HG03025 (cell line): ENCODE measurements at regions not wholly inside any gene's neighbourhood (a gene's known extent, or its start where the extent isn't known, plus 50 kb on each side); places are given as distances from the start of the nearest gene placed in this dataset.

ENCODE experiments used
- ATAC-seq: cut with Tn5 transposase; IDR thresholded peaks from one replicate; pipeline ENCODE4 v1.9.1; 2021; ENCODE audit warnings: mild to moderate bottlenecking, moderate library complexity; ENCODE audit not compliant: unreplicated experiment, low FRiP score

- ATAC-seq: no peak
Measured at GRCh38 chr6:25010902-25011625, 75.3 kb upstream of the RIPOR2 start.

GRCh38 chr6:25012657-25013056 is 76.9 kb upstream of the RIPOR2 start:
- ATAC-seq: no peak

DNA sequence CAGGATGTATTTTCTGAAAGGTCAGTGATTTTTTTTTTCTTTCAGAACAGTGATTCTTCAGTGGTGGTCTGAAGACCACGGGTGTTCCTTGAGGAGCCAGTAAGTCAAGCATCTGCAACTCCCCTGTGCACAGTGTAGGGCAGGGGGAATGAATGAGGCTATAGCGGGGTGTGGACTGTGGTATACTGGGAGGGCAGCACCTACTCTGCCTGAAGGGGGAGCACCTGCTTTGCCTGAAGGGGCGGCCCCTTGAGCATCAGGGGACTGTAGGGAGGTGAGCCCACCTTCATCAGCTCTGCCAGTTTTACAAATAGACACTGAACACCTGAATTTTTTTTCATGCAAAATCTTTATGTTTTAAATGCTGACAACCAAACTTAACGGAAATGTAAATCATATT is 77.5 kb upstream of the RIPOR2 start:
- no peak for ATAC-seq

GRCh38 chr6:25014369-25014768 is 78.6 kb upstream of the RIPOR2 start:
- no peak for ATAC-seq

- ATAC-seq: no peak
Measured at GRCh38 chr6:25014791-25015560, 79.2 kb upstream of the RIPOR2 start.

DNA sequence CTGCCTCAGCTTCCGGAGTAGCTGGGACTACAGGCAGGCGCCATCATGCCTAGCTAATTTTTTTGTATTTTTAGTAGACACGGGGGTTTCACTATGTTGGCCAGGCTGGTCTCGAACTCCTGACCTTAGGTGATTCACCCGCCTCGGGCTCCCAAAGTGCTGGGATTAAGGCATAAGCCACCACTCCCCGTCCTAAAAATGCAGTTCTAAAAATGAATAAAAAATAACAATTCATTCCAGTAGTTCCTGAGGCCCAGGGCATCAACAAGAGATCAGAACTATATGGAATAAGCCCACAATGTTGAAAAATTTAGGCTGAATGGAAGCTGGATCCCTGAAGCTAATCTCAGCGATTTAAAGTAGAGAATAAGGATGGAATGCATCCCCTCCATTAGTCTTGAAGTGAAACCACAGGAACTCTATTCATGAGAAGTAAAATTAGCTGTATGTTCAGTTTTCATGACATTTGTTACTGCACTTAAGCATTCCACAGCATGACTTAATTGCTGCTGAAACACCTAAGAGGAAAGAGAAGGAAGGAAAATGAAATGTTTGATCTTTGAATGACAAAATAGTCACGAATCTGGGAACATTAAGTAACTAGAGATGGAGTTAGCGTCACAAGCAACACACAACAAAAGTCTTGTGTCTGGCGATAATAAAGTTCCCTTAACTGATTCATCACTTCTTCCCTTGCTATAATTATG is 80.4 kb upstream of the RIPOR2 start:
- ATAC-seq: no peak

GRCh38 chr6:25017486-25017885 is 81.7 kb upstream of the RIPOR2 start:
- no peak for ATAC-seq

- no peak for ATAC-seq
Measured at GRCh38 chr6:25017932-25018567, 82.3 kb upstream of the RIPOR2 start.

GRCh38 chr6:25018568-25018954 is 82.8 kb upstream of the RIPOR2 start:
- ATAC-seq: no peak

DNA sequence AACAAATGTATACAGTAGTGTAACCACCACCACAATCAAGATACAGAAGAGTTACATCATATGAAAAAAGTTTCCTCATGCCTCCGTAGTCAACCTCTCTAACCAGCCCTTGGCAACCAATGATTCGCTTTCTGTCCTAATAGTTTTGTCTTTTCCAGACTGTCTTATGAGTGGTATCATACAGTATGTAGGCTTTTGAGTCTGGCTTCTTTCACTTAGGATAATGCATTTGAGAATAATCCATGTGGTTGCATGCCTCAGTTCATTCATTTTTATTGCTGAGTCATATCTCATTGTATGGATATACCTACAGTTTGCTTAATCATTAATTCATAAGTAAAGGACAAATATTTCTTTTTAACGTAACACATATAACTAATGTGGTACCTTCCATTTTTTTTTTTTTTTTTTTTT is 86.4 kb upstream of the RIPOR2 start:
- ATAC-seq: no peak

DNA sequence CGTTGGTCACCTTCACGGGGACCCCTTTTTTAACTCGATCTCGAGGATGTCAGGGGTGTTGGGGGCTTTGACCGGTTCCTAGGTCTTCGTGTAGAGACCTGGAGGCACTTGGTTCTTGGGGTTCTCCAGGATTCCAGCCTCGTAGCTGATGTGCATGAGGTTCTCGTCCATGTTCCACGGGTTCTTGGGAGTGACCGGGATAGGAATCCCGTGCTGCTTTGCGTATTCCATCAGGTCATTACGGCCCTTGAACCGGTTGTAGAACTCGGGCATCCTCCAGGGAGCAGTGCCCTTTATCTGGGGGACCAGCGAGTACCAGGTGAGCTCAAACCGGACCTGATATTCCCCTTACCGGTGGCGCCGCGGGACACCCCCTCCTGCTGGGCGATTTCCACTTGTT is 88.0 kb upstream of the RIPOR2 start:
- ATAC-seq: no peak

DNA sequence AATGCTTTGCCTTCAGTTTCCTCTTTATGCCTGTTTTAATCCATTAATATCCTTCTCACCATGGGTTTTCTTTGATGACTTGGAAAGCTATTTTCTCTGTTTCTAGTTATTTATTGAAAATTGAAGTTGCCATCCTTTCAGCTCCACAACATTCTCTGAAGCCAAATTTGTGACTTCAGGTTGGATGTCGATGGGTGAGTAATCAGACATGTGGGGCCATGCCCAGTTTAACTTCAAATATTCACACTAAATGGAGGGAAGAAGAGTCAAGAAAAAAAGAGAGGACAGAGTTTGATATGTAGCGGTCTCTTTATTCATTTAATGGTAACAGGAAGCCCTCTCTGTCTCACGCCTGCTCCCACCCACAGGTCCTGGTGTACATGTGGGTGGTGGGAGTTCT is 89.1 kb upstream of the RIPOR2 start:
- ATAC-seq: no peak

GRCh38 chr6:25025248-25025918 is 89.6 kb upstream of the RIPOR2 start:
- no peak for ATAC-seq

DNA sequence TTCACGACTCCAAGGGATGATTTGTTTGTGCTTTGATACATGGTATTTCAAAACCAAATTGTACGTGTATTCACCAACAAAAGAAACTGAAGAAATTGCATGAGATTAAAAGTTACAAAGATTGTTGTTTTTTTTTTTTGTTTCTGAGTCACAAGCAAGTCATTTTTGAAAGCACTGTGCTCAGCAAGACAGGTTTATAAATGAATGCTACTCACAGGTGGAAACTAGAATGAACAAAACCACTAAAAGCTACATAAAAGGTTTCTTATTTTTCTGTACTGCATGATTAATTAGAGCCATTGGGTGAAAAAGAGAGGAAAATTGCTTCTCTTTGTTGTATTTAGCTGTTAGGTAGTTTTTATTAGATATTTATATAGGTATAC is 90.2 kb upstream of the RIPOR2 start:
- no peak for ATAC-seq

GRCh38 chr6:25026723-25027122 is 91.0 kb upstream of the RIPOR2 start:
- ATAC-seq: no peak

GRCh38 chr6:25027221-25027916 is 91.6 kb upstream of the RIPOR2 start:
- ATAC-seq: peak; percentile 93

GRCh38 chr6:25028328-25028727 is 92.6 kb upstream of the RIPOR2 start:
- ATAC-seq: no peak

GRCh38 chr6:25032934-25033333 is 97.2 kb upstream of the RIPOR2 start:
- no peak for ATAC-seq

DNA sequence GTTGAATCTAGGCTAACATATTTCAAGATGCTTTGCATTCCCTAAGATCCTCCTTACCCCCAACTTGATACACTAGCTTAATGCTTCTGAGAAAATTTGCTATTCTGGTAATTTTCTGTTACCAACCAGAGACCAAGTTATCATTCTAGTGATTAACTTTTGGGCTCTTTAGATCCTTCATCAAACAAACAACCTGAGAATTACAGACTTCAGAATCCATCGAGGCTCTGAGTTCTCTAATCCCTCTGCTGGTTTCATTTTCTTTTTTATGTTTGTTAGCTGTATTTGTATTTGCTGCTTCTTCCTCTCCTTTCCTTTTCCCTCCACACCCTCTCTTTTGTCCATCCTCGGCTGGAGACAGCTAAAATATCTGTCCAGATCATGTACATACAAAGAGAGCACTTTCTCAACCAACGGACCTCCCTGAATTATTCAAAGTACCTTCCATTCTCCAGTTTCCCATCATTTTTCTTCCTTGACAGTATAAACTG is 98.7 kb upstream of the RIPOR2 start:
- ATAC-seq: no peak

DNA sequence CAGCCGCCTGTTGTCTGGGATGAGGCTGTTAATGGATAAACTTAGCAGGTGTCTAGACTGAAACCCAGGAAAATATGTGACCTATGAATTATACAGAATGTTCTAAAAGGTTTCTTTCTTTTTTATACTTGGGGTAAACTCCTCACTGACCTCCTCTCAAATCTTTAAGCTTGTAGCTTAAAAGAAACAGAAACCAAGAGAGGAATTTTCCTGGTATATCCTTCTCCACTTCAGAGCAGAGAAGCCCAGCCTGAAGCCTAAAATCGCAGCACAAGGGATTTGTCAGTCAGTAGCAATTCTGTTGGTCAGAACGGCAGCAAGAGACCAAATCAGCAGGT is 99.4 kb upstream of the RIPOR2 start:
- ATAC-seq: no peak
